Esophagus squamous epithelium (tissue), 4 donors: ENCODE measurements at regions not wholly inside any gene's neighbourhood (a gene's known extent, or its start where the extent isn't known, plus 50 kb on each side); places are given as distances from the start of the nearest gene placed in this dataset.

Experiments used
- CTCF ChIP-seq, 6 experiments: fragments of 450-650 bp in 4 of 6; fragments of 200-600 bp in 2 of 6; sonication (generic) in 2 of 6; IDR thresholded peaks; one replicate each; pipeline ENCODE4 v1.5.1; 2016 to 2019; ENCODE audit warnings: antibody characterized with exemption in 6 of 6, mild to moderate bottlenecking in 4 of 6, moderate library complexity in 4 of 6
- POLR2A ChIP-seq, 4 donors: fragments of 450-650 bp; IDR thresholded peaks; one replicate each; pipeline ENCODE4 v1.6.1; 2017; ENCODE audit warnings: antibody characterized with exemption in 4 of 4, mild to moderate bottlenecking in 4 of 4, moderate library complexity in 3 of 4

- TF ChIP-seq CTCF (IDR thresholded peaks at IDR 0.05) (no peak), POLR2A (IDR thresholded peaks at IDR 0.05) (no peak)
These were observed 110.4 kb downstream of the KCNA5 start for GRCh38 chr12:5154091-5154490.
